HG03571 (cell line): ENCODE measurements at regions not wholly inside any gene's neighbourhood (a gene's known extent, or its start where the extent isn't known, plus 50 kb on each side); places are given as distances from the start of the nearest gene placed in this dataset.
"Not testable (repeated sequence)": the region's sequence is repeated elsewhere in the genome, so short reads cannot be mapped to it uniquely, and the experiment has no call there.

Source experiments
- ATAC-seq: cut with Tn5 transposase; IDR thresholded peaks from one replicate; pipeline ENCODE4 v1.9.1; 2021; ENCODE audit not compliant: unreplicated experiment

- no peak for ATAC-seq
These were observed 1114.7 kb downstream of the SOCS6 start for GRCh38 chr18:71403501-71403900.

- no peak for ATAC-seq
These were observed 1109.7 kb downstream of the SOCS6 start for GRCh38 chr18:71398531-71398930.

GRCh38 chr18:71388148-71388547, 1099.3 kb downstream of the SOCS6 start:
- no peak for ATAC-seq

- no peak for ATAC-seq
These were observed 1085.6 kb downstream of the SOCS6 start for GRCh38 chr18:71374294-71375000.

- ATAC-seq, result no peak
These were observed 1083.2 kb downstream of the SOCS6 start for GRCh38 chr18:71371951-71372605.

- ATAC-seq, result no peak
These were observed 1082.0 kb downstream of the SOCS6 start for GRCh38 chr18:71370671-71371445.

GRCh38 chr18:71370095-71370494, 1081.2 kb downstream of the SOCS6 start:
- ATAC-seq, result no peak

GRCh38 chr18:71362140-71362539, 1073.3 kb downstream of the SOCS6 start:
- ATAC-seq, result no peak

- ATAC-seq, result not testable (repeated sequence)
These were observed 1066.8 kb downstream of the SOCS6 start for GRCh38 chr18:71355599-71355998.

GRCh38 chr18:71352618-71353017, 1063.8 kb downstream of the SOCS6 start:
- no peak for ATAC-seq

GRCh38 chr18:71336576-71337210, 1047.8 kb downstream of the SOCS6 start:
- no peak for ATAC-seq

- no peak for ATAC-seq
These were observed 1040.7 kb downstream of the SOCS6 start for GRCh38 chr18:71329563-71329962.

- ATAC-seq, result no peak
These were observed 1040.3 kb downstream of the SOCS6 start for GRCh38 chr18:71329114-71329513.

- no peak for ATAC-seq
These were observed 1039.0 kb downstream of the SOCS6 start for GRCh38 chr18:71327850-71328249.

GRCh38 chr18:71327441-71327840, 1038.6 kb downstream of the SOCS6 start:
- ATAC-seq, result no peak

- ATAC-seq, result no peak
These were observed 1038.0 kb downstream of the SOCS6 start for GRCh38 chr18:71326826-71327225.

GRCh38 chr18:71324356-71324755, 1035.5 kb downstream of the SOCS6 start:
- no peak for ATAC-seq

GRCh38 chr18:71322201-71322600, 1033.4 kb downstream of the SOCS6 start:
- no peak for ATAC-seq

GRCh38 chr18:71321319-71321718, 1032.5 kb downstream of the SOCS6 start:
- no peak for ATAC-seq

- no peak for ATAC-seq
These were observed 1016.0 kb downstream of the SOCS6 start for GRCh38 chr18:71304856-71305255.

- not testable (repeated sequence) for ATAC-seq
These were observed 1014.9 kb downstream of the SOCS6 start for GRCh38 chr18:71303743-71304142.
